ENCODE measurements at regions not wholly inside any gene's neighbourhood (a gene's known extent, or its start where the extent isn't known, plus 50 kb on each side); places are given as distances from the start of the nearest gene placed in this dataset.
"Not testable (repeated sequence)": the region's sequence is repeated elsewhere in the genome, so short reads cannot be mapped to it uniquely, and the experiment has no call there.

DNA sequence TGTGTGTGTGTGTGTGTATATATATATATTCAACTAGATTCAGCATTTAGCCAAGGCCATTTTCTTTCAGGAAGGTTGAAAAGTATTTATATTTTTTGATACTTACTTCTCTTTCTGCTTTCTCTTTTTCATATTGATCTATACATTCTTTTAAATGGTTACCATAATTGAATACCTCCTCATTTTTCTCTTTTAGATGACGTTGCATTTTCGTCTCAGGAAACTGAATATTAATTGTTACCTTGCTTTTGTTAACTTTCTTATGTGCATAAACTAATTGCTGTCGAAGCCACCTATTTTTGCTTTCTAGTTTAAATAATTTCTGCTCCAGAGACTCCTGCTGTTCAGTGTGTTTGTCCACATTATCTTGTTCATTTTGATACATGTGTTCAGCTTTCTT, 225.4 kb upstream of the POTED start:
- not testable (repeated sequence) for DNase-seq; H3K9me3 ChIP-seq (ENCODE audit: control insufficient read depth, low read length, poor library complexity, severe bottlenecking); H3K4me3 Mint-ChIP-seq; H3K4me1 Mint-ChIP-seq; H3K27me3 Mint-ChIP-seq; ATAC-seq; H3K27ac Mint-ChIP-seq; H3K36me3 Mint-ChIP-seq (ENCODE audit: low read depth)

DNA sequence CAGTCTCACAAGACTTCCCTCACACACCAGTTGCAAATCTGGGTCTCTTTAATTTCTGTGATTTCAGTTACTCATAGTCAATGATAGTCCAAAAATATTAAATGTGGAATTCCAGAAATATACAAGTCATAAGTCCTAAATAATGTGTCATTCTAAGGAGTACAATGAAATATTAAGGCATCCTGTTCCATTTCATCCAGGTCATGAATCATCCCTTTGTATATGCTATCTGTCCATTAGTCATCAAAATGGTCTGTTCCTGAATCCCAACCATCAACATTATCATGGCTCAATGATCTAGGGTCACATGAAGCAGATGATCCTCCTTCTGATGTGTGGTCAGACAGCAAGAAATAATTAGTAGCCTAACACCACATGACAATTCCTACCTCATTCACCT, 200.4 kb upstream of the POTED start:
- ATAC-seq; H3K4me3 Mint-ChIP-seq; DNase-seq; H3K27me3 Mint-ChIP-seq; H3K9me3 ChIP-seq (ENCODE audit: control insufficient read depth, low read length, poor library complexity, severe bottlenecking); H3K27ac Mint-ChIP-seq; H3K4me1 Mint-ChIP-seq; H3K36me3 Mint-ChIP-seq (ENCODE audit: low read depth): not testable (repeated sequence)

DNA sequence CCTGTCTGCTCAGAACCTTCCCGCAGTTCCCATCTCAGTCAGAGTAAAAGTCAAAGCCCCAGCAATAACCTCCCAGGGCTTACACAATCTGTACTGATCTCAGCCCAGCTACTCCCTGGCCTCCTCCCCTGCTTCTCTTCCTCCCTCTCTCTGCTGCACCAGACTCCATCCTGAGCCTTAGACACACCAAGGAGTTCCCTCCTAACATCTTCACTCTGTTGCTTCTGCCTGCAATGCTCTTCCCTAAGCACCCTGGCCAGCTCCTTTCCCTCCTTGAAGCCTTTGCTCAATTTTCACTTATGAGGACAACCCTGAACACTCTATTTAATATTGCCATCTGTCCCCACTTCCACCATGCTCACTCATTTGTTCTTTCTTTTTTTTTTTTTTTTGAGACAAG, 173.7 kb upstream of the POTED start:
- H3K27me3 Mint-ChIP-seq; DNase-seq; ATAC-seq; H3K4me1 Mint-ChIP-seq; H3K9me3 ChIP-seq (ENCODE audit: control insufficient read depth, low read length, poor library complexity, severe bottlenecking); H3K36me3 Mint-ChIP-seq (ENCODE audit: low read depth); H3K27ac Mint-ChIP-seq; H3K4me3 Mint-ChIP-seq: not testable (repeated sequence)

DNA sequence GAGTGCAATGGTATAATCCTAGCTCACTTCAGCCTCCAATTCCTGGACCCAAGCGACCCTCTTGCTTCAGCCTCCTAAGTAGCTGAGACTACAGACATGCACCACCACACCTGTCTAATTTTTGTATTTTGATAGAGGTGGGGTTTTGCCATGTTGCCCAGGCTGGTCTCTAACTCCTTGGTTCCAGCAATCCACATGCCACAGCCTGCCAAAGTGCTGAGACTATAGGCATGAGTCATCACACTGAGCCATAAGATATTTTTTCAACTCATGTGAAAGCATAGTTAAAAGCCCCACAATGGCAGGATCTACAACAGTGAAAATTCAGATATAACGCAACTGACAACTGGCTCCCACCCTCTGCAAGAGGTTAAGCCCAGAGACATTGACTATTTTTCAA, 161.8 kb upstream of the POTED start:
- H3K4me1 Mint-ChIP-seq; H3K27ac Mint-ChIP-seq; DNase-seq; H3K4me3 Mint-ChIP-seq; ATAC-seq; H3K27me3 Mint-ChIP-seq; H3K9me3 ChIP-seq (ENCODE audit: control insufficient read depth, low read length, poor library complexity, severe bottlenecking); H3K36me3 Mint-ChIP-seq (ENCODE audit: low read depth): not testable (repeated sequence)

DNA sequence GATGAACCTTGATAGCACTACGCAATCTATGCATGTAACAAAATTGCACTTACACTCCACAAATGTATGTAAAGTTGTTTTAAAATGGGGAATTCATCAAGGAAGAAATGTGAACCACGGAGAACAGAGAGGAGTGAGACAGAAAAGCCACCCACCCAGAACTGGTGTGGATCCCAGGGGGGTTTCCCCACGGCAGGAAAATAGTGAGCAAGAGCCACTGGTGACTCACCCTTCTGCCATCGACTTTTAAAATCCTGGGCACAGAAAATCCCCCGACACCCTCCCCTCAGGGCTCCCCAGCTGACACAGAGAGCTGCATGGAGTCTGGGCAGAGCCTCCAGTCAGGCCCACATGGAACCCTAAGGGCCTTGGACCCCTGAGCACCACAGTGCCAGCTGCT, 146.0 kb upstream of the POTED start:
- not testable (repeated sequence) for H3K36me3 Mint-ChIP-seq (ENCODE audit: low read depth); H3K27me3 Mint-ChIP-seq

More for the DNA sequence above, 146.0 kb upstream of the POTED start:
- H3K4me3 Mint-ChIP-seq; H3K9me3 ChIP-seq (ENCODE audit: control insufficient read depth, low read length, poor library complexity, severe bottlenecking); H3K27ac Mint-ChIP-seq; ATAC-seq; DNase-seq; H3K4me1 Mint-ChIP-seq: not testable (repeated sequence)

Data from T-helper 17 cell (primary cell).